ENCODE measurements at regions not wholly inside any gene's neighbourhood (a gene's known extent, or its start where the extent isn't known, plus 50 kb on each side); places are given as distances from the start of the nearest gene placed in this dataset.

DNA sequence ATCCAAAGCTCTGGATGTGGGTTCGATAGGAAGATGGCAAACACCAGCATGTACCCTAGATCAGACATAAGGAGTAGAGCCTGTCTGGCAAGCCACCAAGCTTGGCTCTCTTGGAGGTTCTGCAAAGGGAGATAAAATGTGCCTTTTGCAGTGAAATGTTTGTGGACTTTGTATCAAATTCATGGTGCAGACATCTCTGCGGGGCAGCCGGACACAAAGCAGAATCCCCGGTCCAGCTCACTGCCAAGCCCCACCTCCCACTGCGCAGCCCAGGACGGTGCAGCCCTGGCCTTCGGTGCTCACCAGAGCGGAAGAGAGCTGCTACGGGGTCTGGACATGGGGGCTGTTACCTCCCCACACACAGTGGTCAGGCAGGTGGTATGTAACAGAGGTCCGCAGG, 333.6 kb upstream of the JARID2 start:
- ChIA-PET POLR2A (interaction anchor here (0.7 to 1.7 kb wide), 2 partner anchors 9 to 35 kb away, joined by 3 to 5 read pairs; no protein-coding TSS in a partner anchor), CTCF (no interaction called here)
- H3K36me3 ChIP-seq (ENCODE audit: control insufficient read depth in 2 of 3, insufficient read depth in 3 of 3, low read length in 3 of 3), result no peaks in the 10 kb centered on the region
- intact Hi-C loops (cut with micrococcal nuclease), result loop anchor here in 1 of 2 donors (5.0 kb wide), 1 partner anchor 55 kb away; no protein-coding TSS in a partner anchor
- Mint-ChIP-seq H3K36me3 (peaks cover 0 to 15% (median 6%) of the 10 kb centered on the region in 5 donors), H3K27me3 (peaks cover 0 to 2% (median 0%) of the 10 kb centered on the region in 5 donors), H3K4me3 (peak overlapping the region in 1 of 10 donors; percentile 22), H3K27ac (peak overlapping the region in 1 of 9 donors; percentile 86), H3K9me3 (peaks cover 0 to 9% (median 0%) of the 10 kb centered on the region in 11 donors), H3K4me1 (peaks cover 18 to 34% (median 25%) of the 10 kb centered on the region in 7 donors)
- ATAC-seq, result no peak
- no peaks in the 10 kb centered on the region for H3K27me3 ChIP-seq (ENCODE audit: control insufficient read depth in 2 of 2, insufficient read depth in 2 of 2, low read length in 2 of 2)
- DNase-seq, result no peak
- no peak overlapping the region for H3K4me3 ChIP-seq (ENCODE audit: low read length)
- H3K4me1 ChIP-seq (ENCODE audit: control insufficient read depth in 2 of 2, insufficient read depth in 2 of 2, low read length in 2 of 2), result peaks cover 10 to 18% of the 10 kb centered on the region in 2 donors
- no peak overlapping the region for H3K27ac ChIP-seq (ENCODE audit: low read depth, low read length)
- no peaks in the 10 kb centered on the region for H3K9me3 ChIP-seq (ENCODE audit: control insufficient read depth in 2 of 3, low read length in 3 of 3)

DNA sequence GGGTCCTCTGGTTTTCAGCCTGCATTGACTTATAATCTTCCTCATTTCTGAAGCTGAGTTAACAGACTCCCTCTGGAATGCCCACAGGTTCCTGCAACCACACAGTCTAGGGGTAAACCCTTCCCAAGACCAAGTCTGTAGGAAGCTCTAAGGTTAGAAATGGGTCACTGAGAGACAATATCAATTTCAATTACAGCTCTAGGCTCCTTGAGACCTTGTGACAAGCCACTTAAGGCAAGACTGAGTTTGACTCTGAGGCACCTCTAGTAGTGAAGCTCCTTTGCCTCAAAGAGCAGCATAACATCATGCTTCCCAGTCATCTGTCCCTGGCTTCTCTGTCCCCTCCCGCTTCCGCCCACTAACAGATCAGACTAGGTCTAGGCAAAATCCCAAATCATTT, 333.2 kb upstream of the JARID2 start:
- peak overlapping the region in 1 of 10 donors; percentile 19 for H3K4me3 Mint-ChIP-seq
- H3K27me3 ChIP-seq (ENCODE audit: control insufficient read depth in 2 of 2, insufficient read depth in 2 of 2, low read length in 2 of 2), result no peaks in the 10 kb centered on the region
- ChIA-PET CTCF (no interaction called here), POLR2A (interaction anchor here (1.7 kb wide), 1 partner anchor 9 kb away, joined by 5 read pairs; no protein-coding TSS in a partner anchor)
- H3K4me3 ChIP-seq (ENCODE audit: low read length), result no peak overlapping the region
- peaks cover 0 to 2% (median 0%) of the 10 kb centered on the region in 5 donors for H3K27me3 Mint-ChIP-seq
- intact Hi-C loops (cut with micrococcal nuclease), result loop anchor here in 1 of 2 donors (5.0 kb wide), 1 partner anchor 55 kb away; no protein-coding TSS in a partner anchor
- no peak overlapping the region for H3K27ac ChIP-seq (ENCODE audit: low read depth, low read length)
- no peaks in the 10 kb centered on the region for H3K36me3 ChIP-seq (ENCODE audit: control insufficient read depth in 2 of 3, insufficient read depth in 3 of 3, low read length in 3 of 3)
- H3K9me3 ChIP-seq (ENCODE audit: control insufficient read depth in 2 of 3, low read length in 3 of 3), result no peaks in the 10 kb centered on the region
- DNase-seq (no peak), ATAC-seq (no peak)
- no peak overlapping the region for H3K27ac Mint-ChIP-seq
- peaks cover 10 to 18% of the 10 kb centered on the region in 2 donors for H3K4me1 ChIP-seq (ENCODE audit: control insufficient read depth in 2 of 2, insufficient read depth in 2 of 2, low read length in 2 of 2)
- peaks cover 0 to 15% (median 6%) of the 10 kb centered on the region in 5 donors for H3K36me3 Mint-ChIP-seq
- peaks cover 18 to 34% (median 25%) of the 10 kb centered on the region in 7 donors for H3K4me1 Mint-ChIP-seq
- peaks cover 0 to 9% (median 0%) of the 10 kb centered on the region in 11 donors for H3K9me3 Mint-ChIP-seq

DNA sequence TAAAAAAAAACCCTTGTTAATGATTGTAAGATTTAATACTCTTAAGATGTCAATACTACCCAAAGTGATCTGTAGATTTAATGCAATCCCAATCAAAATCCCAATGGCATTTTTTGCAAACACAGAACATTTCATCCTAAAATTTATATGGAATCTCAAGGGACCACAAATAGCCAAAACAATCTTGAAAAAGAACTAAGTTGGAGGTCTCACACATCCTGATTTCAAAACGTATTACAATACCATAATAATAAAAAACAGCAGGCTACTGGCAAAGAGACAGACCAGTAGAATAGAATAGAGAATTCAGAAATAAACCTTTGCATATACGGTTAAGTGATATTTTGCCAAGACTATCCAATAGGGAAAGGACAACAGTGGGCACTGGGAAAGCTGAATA, 331.9 kb upstream of the JARID2 start:
- H3K36me3 Mint-ChIP-seq, result peaks cover 0 to 15% (median 6%) of the 10 kb centered on the region in 5 donors
- intact Hi-C loops (cut with micrococcal nuclease), result loop anchor here in 1 of 2 donors (5.0 kb wide), 1 partner anchor 57 kb away; no protein-coding TSS in a partner anchor
- ChIA-PET POLR2A (no interaction called here), CTCF (interaction anchor here (0.7 kb wide), 1 partner anchor 512 kb away, joined by 3 read pairs; no protein-coding TSS in a partner anchor)
- no peak overlapping the region for H3K4me3 Mint-ChIP-seq
- Histone ChIP-seq H3K9me3 (ENCODE audit: control insufficient read depth in 2 of 3, low read length in 3 of 3) (no peaks in the 10 kb centered on the region), H3K4me1 (ENCODE audit: control insufficient read depth in 2 of 2, insufficient read depth in 2 of 2, low read length in 2 of 2) (peaks cover 10 to 18% of the 10 kb centered on the region in 2 donors), H3K27ac (ENCODE audit: low read depth, low read length) (no peak overlapping the region), H3K27me3 (ENCODE audit: control insufficient read depth in 2 of 2, insufficient read depth in 2 of 2, low read length in 2 of 2) (no peaks in the 10 kb centered on the region), H3K4me3 (ENCODE audit: low read length) (no peak overlapping the region), H3K36me3 (ENCODE audit: control insufficient read depth in 2 of 3, insufficient read depth in 3 of 3, low read length in 3 of 3) (no peaks in the 10 kb centered on the region)
- peaks cover 18 to 33% (median 24%) of the 10 kb centered on the region in 7 donors for H3K4me1 Mint-ChIP-seq
- peaks cover 0 to 9% (median 0%) of the 10 kb centered on the region in 11 donors for H3K9me3 Mint-ChIP-seq
- H3K27ac Mint-ChIP-seq, result no peak overlapping the region
- ATAC-seq (no peak), DNase-seq (no peak)
- peaks cover 0 to 2% (median 0%) of the 10 kb centered on the region in 5 donors for H3K27me3 Mint-ChIP-seq

DNA sequence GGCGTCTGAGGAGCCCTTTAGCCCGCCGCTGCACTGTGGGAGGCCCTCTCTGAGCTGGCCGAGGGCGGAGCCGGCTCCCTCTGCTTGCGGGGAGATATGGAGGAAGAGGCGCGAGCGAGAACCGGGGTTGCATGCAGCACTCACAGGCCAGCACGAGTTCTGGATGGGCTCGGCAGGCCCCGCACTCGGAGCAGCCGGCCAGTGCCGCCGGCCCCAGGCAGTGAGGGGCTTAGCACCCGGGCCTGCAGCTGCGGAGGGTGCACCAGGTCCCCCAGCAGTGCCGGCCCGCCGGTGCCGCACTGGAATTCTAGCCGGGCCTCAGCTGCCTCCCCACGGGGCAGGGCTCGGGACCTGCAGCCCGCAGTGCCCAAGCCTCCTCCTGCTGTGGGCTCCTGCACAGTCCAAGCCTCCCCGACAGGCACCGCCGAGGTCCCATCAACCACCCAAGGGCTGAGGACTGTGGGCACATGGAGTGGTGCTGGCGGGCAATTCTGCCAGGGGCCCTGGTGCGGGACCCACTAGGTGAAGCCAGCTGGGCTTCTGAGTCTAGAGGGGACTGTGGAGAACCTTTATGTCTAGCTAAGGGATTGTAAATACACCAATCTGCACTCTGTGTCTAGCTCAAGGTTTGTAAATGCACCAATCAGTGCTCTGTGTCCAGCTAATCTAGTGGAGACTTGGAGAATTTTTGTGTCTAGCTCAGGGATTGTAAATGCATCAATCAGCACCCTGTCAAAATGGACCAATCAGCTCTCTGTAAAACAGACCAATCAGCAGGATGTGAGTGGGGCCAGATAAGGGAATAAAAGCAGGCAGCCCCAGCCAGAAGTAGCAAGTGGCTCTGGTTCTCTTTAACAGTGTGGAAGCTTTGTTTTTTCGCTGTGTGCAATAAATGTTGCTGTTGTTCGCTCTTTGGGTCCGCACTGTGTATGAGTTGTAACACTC, 329.7 kb upstream of the JARID2 start:
- H3K4me3 ChIP-seq (ENCODE audit: low read length), result no peak overlapping the region
- CTCF ChIA-PET, result no interaction called here
- ATAC-seq, result no peak
- peaks cover under 1 to 7% of the 10 kb centered on the region in 2 donors for H3K4me1 ChIP-seq (ENCODE audit: control insufficient read depth in 2 of 2, insufficient read depth in 2 of 2, low read length in 2 of 2)
- peaks cover 7 to 18% (median 11%) of the 10 kb centered on the region in 7 donors for H3K4me1 Mint-ChIP-seq
- intact Hi-C loops (cut with micrococcal nuclease), result no loop called here
- H3K27ac ChIP-seq (ENCODE audit: low read depth, low read length), result no peak overlapping the region
- peaks cover 0 to 2% (median 0%) of the 10 kb centered on the region in 5 donors for H3K27me3 Mint-ChIP-seq
- POLR2A ChIA-PET, result no interaction called here
- peaks cover 0 to 7% (median 4%) of the 10 kb centered on the region in 5 donors for H3K36me3 Mint-ChIP-seq
- no peak overlapping the region for H3K4me3 Mint-ChIP-seq
- DNase-seq, result no peak
- no peak overlapping the region for H3K27ac Mint-ChIP-seq
- H3K27me3 ChIP-seq (ENCODE audit: control insufficient read depth in 2 of 2, insufficient read depth in 2 of 2, low read length in 2 of 2), result no peaks in the 10 kb centered on the region
- peaks cover 0 to 5% (median 0%) of the 10 kb centered on the region in 11 donors for H3K9me3 Mint-ChIP-seq
- no peaks in the 10 kb centered on the region for H3K36me3 ChIP-seq (ENCODE audit: control insufficient read depth in 2 of 3, insufficient read depth in 3 of 3, low read length in 3 of 3)
- H3K9me3 ChIP-seq (ENCODE audit: control insufficient read depth in 2 of 3, low read length in 3 of 3), result no peaks in the 10 kb centered on the region

DNA sequence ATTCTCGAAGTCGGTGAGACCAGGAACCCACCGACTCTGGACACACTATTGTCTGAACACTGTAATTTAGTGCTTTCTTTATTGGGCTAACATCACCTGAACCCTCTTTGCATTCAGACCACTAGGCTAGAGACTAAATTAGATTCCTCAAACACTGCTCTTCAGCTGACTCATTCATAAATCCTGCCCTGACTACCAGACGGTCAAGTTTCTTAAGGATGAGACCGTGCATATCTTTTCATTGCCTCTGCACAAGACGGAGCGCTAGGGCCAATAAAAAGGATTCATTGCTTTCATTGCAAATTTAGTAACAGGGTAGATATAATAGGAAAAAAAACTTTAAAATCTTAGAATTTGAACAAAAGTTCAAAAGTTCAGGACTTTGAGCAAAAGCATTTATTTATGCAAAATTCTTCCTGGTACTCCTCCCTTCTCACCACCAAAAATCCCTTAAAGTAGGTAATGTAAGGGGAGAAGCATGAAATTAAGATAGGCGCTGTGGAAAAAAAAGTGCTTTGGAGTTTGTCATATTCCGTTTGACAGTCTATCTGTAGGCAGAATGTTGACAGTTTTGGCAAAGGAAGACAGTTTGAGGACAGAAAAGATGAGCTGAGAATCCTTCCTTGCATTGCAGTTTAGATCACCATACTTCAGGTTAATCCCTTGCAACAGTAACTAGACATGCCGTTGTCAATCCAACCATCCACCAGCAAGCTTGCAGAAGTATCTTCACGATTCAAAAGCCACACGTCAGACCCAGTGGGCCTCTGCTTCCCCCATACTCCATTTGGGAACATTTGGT, 328.6 kb upstream of the JARID2 start:
- H3K4me3 Mint-ChIP-seq, result no peak overlapping the region
- no peak overlapping the region for H3K4me3 ChIP-seq (ENCODE audit: low read length)
- no peaks in the 10 kb centered on the region for H3K36me3 ChIP-seq (ENCODE audit: control insufficient read depth in 2 of 3, insufficient read depth in 3 of 3, low read length in 3 of 3)
- H3K9me3 ChIP-seq (ENCODE audit: control insufficient read depth in 2 of 3, low read length in 3 of 3), result no peaks in the 10 kb centered on the region
- no peaks in the 10 kb centered on the region for H3K4me1 ChIP-seq (ENCODE audit: control insufficient read depth in 2 of 2, insufficient read depth in 2 of 2, low read length in 2 of 2)
- DNase-seq (no peak), ATAC-seq (no peak)
- H3K27me3 Mint-ChIP-seq, result peaks cover 0 to 2% (median 0%) of the 10 kb centered on the region in 5 donors
- no peaks in the 10 kb centered on the region for H3K27me3 ChIP-seq (ENCODE audit: control insufficient read depth in 2 of 2, insufficient read depth in 2 of 2, low read length in 2 of 2)
- no peak overlapping the region for H3K27ac ChIP-seq (ENCODE audit: low read depth, low read length)
- ChIA-PET POLR2A (no interaction called here), CTCF (no interaction called here)
- H3K27ac Mint-ChIP-seq, result no peak overlapping the region
- peaks cover 0 to 2% (median 0%) of the 10 kb centered on the region in 11 donors for H3K9me3 Mint-ChIP-seq
- intact Hi-C loops (cut with micrococcal nuclease), result no loop called here
- peaks cover 0 to 3% (median 0%) of the 10 kb centered on the region in 5 donors for H3K36me3 Mint-ChIP-seq
- H3K4me1 Mint-ChIP-seq, result peaks cover 0 to 7% (median 0%) of the 10 kb centered on the region in 7 donors

DNA sequence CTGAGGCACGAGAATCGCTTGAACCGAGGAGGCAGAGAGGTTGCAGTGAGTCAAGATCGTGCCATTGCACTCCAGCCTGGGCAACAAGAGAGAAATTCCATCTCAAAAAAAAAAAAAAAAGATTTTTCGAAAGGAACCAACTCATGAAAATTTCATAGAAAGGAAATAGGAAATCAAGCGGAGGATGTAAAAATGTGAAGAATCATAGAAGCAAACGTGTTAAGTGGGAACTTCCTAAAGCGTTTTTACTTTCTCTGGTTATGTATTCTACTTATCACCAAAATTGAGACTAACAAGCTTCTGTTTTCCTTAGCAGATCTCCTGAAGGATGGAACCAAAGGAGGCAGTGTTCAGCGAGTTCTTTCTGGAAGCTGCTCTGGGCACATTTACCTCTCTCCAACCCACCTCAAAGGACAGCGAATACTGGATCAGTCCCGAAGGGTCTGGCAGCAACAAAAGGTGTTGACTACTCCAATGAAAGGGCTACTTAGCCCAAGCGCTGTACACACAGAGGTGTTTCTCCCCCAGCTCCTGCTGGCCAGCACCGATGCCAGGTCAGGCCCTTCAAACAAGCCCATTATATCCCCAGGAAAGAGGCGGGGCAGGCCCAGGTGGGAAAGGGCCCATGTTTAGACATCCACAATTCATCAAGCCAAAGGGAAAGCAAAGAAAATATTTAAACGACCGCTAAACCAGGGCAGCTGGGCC, 327.5 kb upstream of the JARID2 start:
- Histone ChIP-seq H3K27me3 (ENCODE audit: control insufficient read depth in 2 of 2, insufficient read depth in 2 of 2, low read length in 2 of 2) (no peaks in the 10 kb centered on the region), H3K4me3 (ENCODE audit: low read length) (no peak overlapping the region), H3K27ac (ENCODE audit: low read depth, low read length) (no peak overlapping the region), H3K9me3 (ENCODE audit: control insufficient read depth in 2 of 3, low read length in 3 of 3) (no peaks in the 10 kb centered on the region), H3K4me1 (ENCODE audit: control insufficient read depth in 2 of 2, insufficient read depth in 2 of 2, low read length in 2 of 2) (no peaks in the 10 kb centered on the region), H3K36me3 (ENCODE audit: control insufficient read depth in 2 of 3, insufficient read depth in 3 of 3, low read length in 3 of 3) (no peaks in the 10 kb centered on the region)
- intact Hi-C loops (cut with micrococcal nuclease), result no loop called here
- Mint-ChIP-seq H3K27ac (peak overlapping the region in 1 of 9 donors; percentile 16), H3K4me3 (no peak overlapping the region), H3K9me3 (peaks cover 0 to 1% (median 0%) of the 10 kb centered on the region in 11 donors), H3K36me3 (peaks cover 0 to 3% (median 0%) of the 10 kb centered on the region in 5 donors), H3K4me1 (no peaks in the 10 kb centered on the region), H3K27me3 (peaks cover 0 to 2% (median 0%) of the 10 kb centered on the region in 5 donors)
- ChIA-PET POLR2A (interaction anchor here (0.7 kb wide), 1 partner anchor 563 kb away, joined by 3 read pairs; no protein-coding TSS in a partner anchor), CTCF (no interaction called here)
- DNase-seq, result no peak
- ATAC-seq, result no peak

Data from naive thymus-derived CD4-positive, alpha-beta T cell (primary cell).